HepG2 (cell line): ENCODE measurements at regions not wholly inside any gene's neighbourhood (a gene's known extent, or its start where the extent isn't known, plus 50 kb on each side); places are given as distances from the start of the nearest gene placed in this dataset.

Source experiments
- CHCHD3 ChIP-seq: sonication (generic); formaldehyde crosslinking; IDR thresholded peaks from 2 replicates; pipeline ENCODE4 v1.8.0; 2022; ENCODE audit warnings: mild to moderate bottlenecking, missing genetic modification reagents, moderate library complexity
- ETV6 ChIP-seq: sonication (generic); formaldehyde crosslinking; conservative IDR thresholded peaks from 2 replicates; pipeline ENCODE4 v1.4.0; 2020; ENCODE audit warnings: missing genetic modification reagents
- HOXA3 ChIP-seq: sonication (generic); formaldehyde crosslinking; IDR thresholded peaks from 2 replicates; pipeline ENCODE4 v1.5.0; 2020; ENCODE audit warnings: missing genetic modification reagents
- KDM5A ChIP-seq: fragments of 200-600 bp; sonication (generic); IDR thresholded peaks from 2 replicates; pipeline ENCODE4 v1.7.0; 2018; ENCODE audit warnings: antibody characterized with exemption, mild to moderate bottlenecking, low read length, borderline replicate concordance
- MEIS2 ChIP-seq: sonication (generic); formaldehyde crosslinking; IDR thresholded peaks from 2 replicates; pipeline ENCODE4 v1.9.0; 2021; ENCODE audit warnings: mild to moderate bottlenecking, missing genetic modification reagents
- PAX8 ChIP-seq: sonication (generic); formaldehyde crosslinking; IDR thresholded peaks from 2 replicates; pipeline ENCODE4 v1.8.0; 2022; ENCODE audit warnings: mild to moderate bottlenecking, missing genetic modification reagents, borderline replicate concordance
- POLR2AphosphoS5 ChIP-seq: IDR thresholded peaks from 2 replicates; pipeline ENCODE4 v1.6.1; 2012; ENCODE audit warnings: low read depth, low read length
- PTBP1 ChIP-seq: fragments of 200-400 bp; formaldehyde crosslinking; IDR thresholded peaks from 2 replicates; pipeline ENCODE4 v1.6.1; 2018; ENCODE audit warnings: low read length, low read depth; ENCODE audit not compliant: poor library complexity, severe bottlenecking
- ZBTB20 ChIP-seq: sonication (generic); formaldehyde crosslinking; IDR thresholded peaks from 2 replicates; pipeline ENCODE4 v1.8.1; 2023; ENCODE audit warnings: missing genetic modification reagents, low read depth, mild to moderate bottlenecking, borderline replicate concordance
- ZC3H13 ChIP-seq: sonication (generic); formaldehyde crosslinking; IDR thresholded peaks from 2 replicates; pipeline ENCODE4 v1.8.1; 2023; ENCODE audit warnings: mild to moderate bottlenecking, missing genetic modification reagents, moderate library complexity
- ZMYM2 ChIP-seq: sonication (generic); formaldehyde crosslinking; IDR thresholded peaks from 2 replicates; pipeline ENCODE4 v1.8.0; 2022; ENCODE audit warnings: mild to moderate bottlenecking, missing genetic modification reagents
- ZNF124 ChIP-seq: sonication (generic); formaldehyde crosslinking; IDR thresholded peaks from 2 replicates; pipeline ENCODE4 v1.4.0; 2020; ENCODE audit warnings: missing genetic modification reagents
- TF ChIP-seq, protein P1 (sequence below): sonication (generic); formaldehyde crosslinking; IDR thresholded peaks from 2 replicates; pipeline ENCODE4 v1.4.0; 2020; ENCODE audit warnings: missing genetic modification reagents
- TF ChIP-seq, protein P2 (sequence below): sonication (generic); formaldehyde crosslinking; IDR thresholded peaks from 2 replicates; pipeline ENCODE4 v1.5.1; 2020; ENCODE audit warnings: mild to moderate bottlenecking, missing genetic modification reagents, moderate library complexity
- TF ChIP-seq, protein P3 (sequence below): sonication (generic); formaldehyde crosslinking; IDR thresholded peaks from 2 replicates; pipeline ENCODE4 v1.9.0; 2022; ENCODE audit warnings: missing genetic modification reagents, mild to moderate bottlenecking, borderline replicate concordance
- TF ChIP-seq, protein P4 (sequence below): sonication (generic); formaldehyde crosslinking; IDR thresholded peaks from 2 replicates; pipeline ENCODE4 v1.4.0; 2020; ENCODE audit warnings: low read depth, missing genetic modification reagents

DNA sequence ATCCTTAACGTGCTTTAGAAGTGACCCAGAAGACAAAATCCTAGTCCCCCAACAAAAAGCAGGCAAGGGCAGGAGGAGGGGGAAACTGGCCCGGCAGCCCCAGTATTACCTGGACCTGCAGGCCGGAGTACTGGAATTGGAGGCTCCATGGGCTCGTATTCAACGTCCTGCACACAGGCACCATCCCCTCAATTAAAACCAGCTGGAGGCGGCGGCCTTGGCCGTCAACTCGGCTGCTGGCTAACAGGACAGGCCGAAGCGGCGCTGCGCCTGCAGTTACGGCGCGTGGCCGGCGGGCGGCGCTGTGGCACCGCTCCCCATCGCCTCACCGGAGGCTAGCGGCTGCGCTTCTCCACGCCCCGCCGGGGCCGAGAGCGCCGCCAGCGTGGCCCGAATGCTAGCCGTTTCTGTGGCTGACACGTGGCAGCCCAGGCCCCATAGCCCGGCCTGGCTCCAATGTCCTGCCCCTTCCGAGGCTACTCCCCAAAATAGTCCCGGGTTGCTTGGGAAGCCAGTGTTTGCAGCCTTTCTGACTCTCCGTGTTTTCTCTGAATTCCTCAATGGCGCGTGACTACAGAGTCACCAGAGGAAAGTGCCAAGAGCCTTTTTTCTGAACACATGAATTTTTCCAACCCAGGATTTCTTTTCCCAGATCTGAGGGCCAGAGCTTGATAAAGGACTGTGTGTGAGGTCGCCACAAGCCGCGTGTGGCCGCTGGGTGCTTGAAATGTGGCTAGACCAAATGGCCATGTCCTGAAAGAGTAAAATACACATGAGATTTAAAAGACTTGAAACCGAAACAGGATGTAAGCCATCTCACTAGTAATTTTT lies 82.5 kb downstream of the HHIPL2 start (continued):
- TF ChIP-seq CHCHD3 (no peak; the same call in 1 of the 2 replicates), POLR2AphosphoS5 (peak; percentile 78), ETV6 (CRISPR knock-in tag) (peak; percentile 92), MEIS2 (peak; percentile 78; the same call in 1 of the 2 replicates), ZMYM2 (CRISPR knock-in tag) (0 out of 2 replicates have a peak, but pooled peaks have one; percentile 7), PAX8 (CRISPR knock-in tag) (peak; percentile 89; the same call in 1 of the 2 replicates), KDM5A (peak; percentile 47; the same call in 1 of the 2 replicates), ZC3H13 (peak; percentile 45; the same call in 1 of the 2 replicates), ZNF124 (CRISPR knock-in tag) (peak; percentile 84), ZBTB20 (CRISPR knock-in tag) (peak; percentile 70; the same call in 1 of the 2 replicates), PTBP1 (no peak), HOXA3 (CRISPR knock-in tag) (peak; percentile 59; the same call in 1 of the 2 replicates)
- TF ChIP-seq, protein P1, sequence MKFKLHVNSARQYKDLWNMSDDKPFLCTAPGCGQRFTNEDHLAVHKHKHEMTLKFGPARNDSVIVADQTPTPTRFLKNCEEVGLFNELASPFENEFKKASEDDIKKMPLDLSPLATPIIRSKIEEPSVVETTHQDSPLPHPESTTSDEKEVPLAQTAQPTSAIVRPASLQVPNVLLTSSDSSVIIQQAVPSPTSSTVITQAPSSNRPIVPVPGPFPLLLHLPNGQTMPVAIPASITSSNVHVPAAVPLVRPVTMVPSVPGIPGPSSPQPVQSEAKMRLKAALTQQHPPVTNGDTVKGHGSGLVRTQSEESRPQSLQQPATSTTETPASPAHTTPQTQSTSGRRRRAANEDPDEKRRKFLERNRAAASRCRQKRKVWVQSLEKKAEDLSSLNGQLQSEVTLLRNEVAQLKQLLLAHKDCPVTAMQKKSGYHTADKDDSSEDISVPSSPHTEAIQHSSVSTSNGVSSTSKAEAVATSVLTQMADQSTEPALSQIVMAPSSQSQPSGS (CRISPR knock-in tag), result peak; percentile 75
- TF ChIP-seq, protein P2, sequence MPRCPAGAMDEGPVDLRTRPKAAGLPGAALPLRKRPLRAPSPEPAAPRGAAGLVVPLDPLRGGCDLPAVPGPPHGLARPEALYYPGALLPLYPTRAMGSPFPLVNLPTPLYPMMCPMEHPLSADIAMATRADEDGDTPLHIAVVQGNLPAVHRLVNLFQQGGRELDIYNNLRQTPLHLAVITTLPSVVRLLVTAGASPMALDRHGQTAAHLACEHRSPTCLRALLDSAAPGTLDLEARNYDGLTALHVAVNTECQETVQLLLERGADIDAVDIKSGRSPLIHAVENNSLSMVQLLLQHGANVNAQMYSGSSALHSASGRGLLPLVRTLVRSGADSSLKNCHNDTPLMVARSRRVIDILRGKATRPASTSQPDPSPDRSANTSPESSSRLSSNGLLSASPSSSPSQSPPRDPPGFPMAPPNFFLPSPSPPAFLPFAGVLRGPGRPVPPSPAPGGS (CRISPR knock-in tag), result peak; percentile 64; the same call in 1 of the 2 replicates
- TF ChIP-seq, protein P3, sequence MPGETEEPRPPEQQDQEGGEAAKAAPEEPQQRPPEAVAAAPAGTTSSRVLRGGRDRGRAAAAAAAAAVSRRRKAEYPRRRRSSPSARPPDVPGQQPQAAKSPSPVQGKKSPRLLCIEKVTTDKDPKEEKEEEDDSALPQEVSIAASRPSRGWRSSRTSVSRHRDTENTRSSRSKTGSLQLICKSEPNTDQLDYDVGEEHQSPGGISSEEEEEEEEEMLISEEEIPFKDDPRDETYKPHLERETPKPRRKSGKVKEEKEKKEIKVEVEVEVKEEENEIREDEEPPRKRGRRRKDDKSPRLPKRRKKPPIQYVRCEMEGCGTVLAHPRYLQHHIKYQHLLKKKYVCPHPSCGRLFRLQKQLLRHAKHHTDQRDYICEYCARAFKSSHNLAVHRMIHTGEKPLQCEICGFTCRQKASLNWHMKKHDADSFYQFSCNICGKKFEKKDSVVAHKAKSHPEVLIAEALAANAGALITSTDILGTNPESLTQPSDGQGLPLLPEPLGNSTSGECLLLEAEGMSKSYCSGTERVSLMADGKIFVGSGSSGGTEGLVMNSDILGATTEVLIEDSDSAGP (CRISPR knock-in tag), result peak; percentile 95
- TF ChIP-seq, protein P4, sequence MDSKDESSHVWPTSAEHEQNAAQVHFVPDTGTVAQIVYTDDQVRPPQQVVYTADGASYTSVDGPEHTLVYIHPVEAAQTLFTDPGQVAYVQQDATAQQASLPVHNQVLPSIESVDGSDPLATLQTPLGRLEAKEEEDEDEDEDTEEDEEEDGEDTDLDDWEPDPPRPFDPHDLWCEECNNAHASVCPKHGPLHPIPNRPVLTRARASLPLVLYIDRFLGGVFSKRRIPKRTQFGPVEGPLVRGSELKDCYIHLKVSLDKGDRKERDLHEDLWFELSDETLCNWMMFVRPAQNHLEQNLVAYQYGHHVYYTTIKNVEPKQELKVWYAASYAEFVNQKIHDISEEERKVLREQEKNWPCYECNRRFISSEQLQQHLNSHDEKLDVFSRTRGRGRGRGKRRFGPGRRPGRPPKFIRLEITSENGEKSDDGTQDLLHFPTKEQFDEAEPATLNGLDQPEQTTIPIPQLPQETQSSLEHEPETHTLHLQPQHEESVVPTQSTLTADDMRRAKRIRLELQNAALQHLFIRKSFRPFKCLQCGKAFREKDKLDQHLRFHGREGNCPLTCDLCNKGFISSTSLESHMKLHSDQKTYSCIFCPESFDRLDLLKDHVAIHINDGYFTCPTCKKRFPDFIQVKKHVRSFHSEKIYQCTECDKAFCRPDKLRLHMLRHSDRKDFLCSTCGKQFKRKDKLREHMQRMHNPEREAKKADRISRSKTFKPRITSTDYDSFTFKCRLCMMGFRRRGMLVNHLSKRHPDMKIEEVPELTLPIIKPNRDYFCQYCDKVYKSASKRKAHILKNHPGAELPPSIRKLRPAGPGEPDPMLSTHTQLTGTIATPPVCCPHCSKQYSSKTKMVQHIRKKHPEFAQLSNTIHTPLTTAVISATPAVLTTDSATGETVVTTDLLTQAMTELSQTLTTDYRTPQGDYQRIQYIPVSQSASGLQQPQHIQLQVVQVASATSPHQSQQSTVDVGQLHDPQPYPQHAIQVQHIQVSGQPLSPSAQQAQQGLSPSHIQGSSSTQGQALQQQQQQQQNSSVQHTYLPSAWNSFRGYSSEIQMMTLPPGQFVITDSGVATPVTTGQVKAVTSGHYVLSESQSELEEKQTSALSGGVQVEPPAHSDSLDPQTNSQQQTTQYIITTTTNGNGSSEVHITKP (CRISPR knock-in tag), result peak; percentile 89
